ENCODE measurements at regions not wholly inside any gene's neighbourhood (a gene's known extent, or its start where the extent isn't known, plus 50 kb on each side); places are given as distances from the start of the nearest gene placed in this dataset.

GRCh38 chr4:72987741-72988729 lies 81.5 kb downstream of the COX18 start:
- TF ChIP-seq CTCF (IDR thresholded peaks at IDR 0.05 in 4 of 5, conservative IDR thresholded peaks at IDR 0.05 in 1 of 5), result no peak
- TF ChIP-seq POLR2A (IDR thresholded peaks at IDR 0.05), result no peak

Measured in gastrocnemius medialis (tissue), 4 donors.